Tibial nerve (tissue), 4 donors: ENCODE measurements at regions not wholly inside any gene's neighbourhood (a gene's known extent, or its start where the extent isn't known, plus 50 kb on each side); places are given as distances from the start of the nearest gene placed in this dataset.

ENCODE experiments used
- DNase-seq, 2 donors: peaks; one replicate each; pipeline ENCODE4 v3.0.0-alpha.2; 2019; ENCODE audit warnings: low spot score in 2 of 2
- H3K27ac ChIP-seq, 4 donors: fragments of 200-600 bp; sonication (generic) in 3 of 4; one replicate each; pipeline ENCODE4 v1.5.1; 2017 to 2019; ENCODE audit warnings: mild to moderate bottlenecking in 1 of 4
- H3K27me3 ChIP-seq, 2 donors: fragments of 200-600 bp; sonication (generic) in 1 of 2; one replicate each; pipeline versions ENCODE4 v1.5.1 to v1.6.0; 2017 to 2019
- H3K36me3 ChIP-seq, 3 donors: fragments of 200-600 bp; sonication (generic); one replicate each; pipeline ENCODE4 v1.5.1; 2018 to 2019
- H3K4me1 ChIP-seq, 4 donors: fragments of 200-600 bp; sonication (generic) in 3 of 4; one replicate each; pipeline ENCODE4 v1.5.1; 2017 to 2019
- H3K4me3 ChIP-seq, 4 donors: fragments of 200-600 bp; sonication (generic) in 3 of 4; one replicate each; pipeline ENCODE4 v1.5.1; 2017 to 2019; ENCODE audit warnings: mild to moderate bottlenecking in 1 of 4, moderate library complexity in 1 of 4
- H3K9me3 ChIP-seq, 4 donors: fragments of 200-600 bp; sonication (generic) in 3 of 4; one replicate each; pipeline ENCODE4 v1.5.1; 2017 to 2019
- CTCF ChIP-seq, 5 experiments: fragments of 200-600 bp in 3 of 5; fragments of 450-650 bp in 2 of 5; sonication (generic) in 3 of 5; IDR thresholded peaks; one replicate each; pipeline ENCODE4 v1.5.1; 2016 to 2019; ENCODE audit warnings: antibody characterized with exemption in 5 of 5, mild to moderate bottlenecking in 3 of 5, moderate library complexity in 2 of 5
- EP300 ChIP-seq, 2 donors: sonication (generic); formaldehyde crosslinking; IDR thresholded peaks; one replicate each; pipeline ENCODE4 v1.6.1; 2017; ENCODE audit warnings: antibody characterized with exemption in 2 of 2, mild to moderate bottlenecking in 1 of 2
- POLR2A ChIP-seq, 2 donors: fragments of 450-650 bp; IDR thresholded peaks; one replicate each; pipeline ENCODE4 v1.6.1; 2017; ENCODE audit warnings: antibody characterized with exemption in 2 of 2, mild to moderate bottlenecking in 2 of 2, moderate library complexity in 2 of 2
- WGBS, 2 donors: methylation state at CpG; one replicate each; pipeline ENCODE4 v1.1.5; 2018; 5-methylcytosine and 5-hydroxymethylcytosine counted together

- no peak overlapping the region for H3K4me3 ChIP-seq
- no peaks in the 10 kb centered on the region for H3K4me1 ChIP-seq
- no peak for DNase-seq
- no peaks in the 10 kb centered on the region for H3K9me3 ChIP-seq
- TF ChIP-seq POLR2A (IDR thresholded peaks at IDR 0.05), result no peak
- no peak for TF ChIP-seq CTCF (IDR thresholded peaks at IDR 0.05)
- TF ChIP-seq EP300 (IDR thresholded peaks at IDR 0.05), result no peak
- no peaks in the 10 kb centered on the region for H3K27me3 ChIP-seq
- 84 to 85% methylated on average over 3 of the region's 3 CpGs for WGBS, 2 donors
- H3K36me3 ChIP-seq, result no peaks in the 10 kb centered on the region
- no peak overlapping the region for H3K27ac ChIP-seq
These were observed 62.5 kb downstream of the CHRM3 start for GRCh38 chr1:239448911-239449310.

GRCh38 chr1:239455743-239456142 is 69.4 kb downstream of the CHRM3 start:
- Histone ChIP-seq H3K4me1 (no peaks in the 10 kb centered on the region), H3K27me3 (no peaks in the 10 kb centered on the region), H3K9me3 (no peaks in the 10 kb centered on the region), H3K4me3 (no peak overlapping the region), H3K36me3 (no peaks in the 10 kb centered on the region), H3K27ac (no peak overlapping the region)
- WGBS, 2 donors, result 91 to 97% methylated on average over 3 of the region's 3 CpGs
- TF ChIP-seq EP300 (IDR thresholded peaks at IDR 0.05) (no peak), POLR2A (IDR thresholded peaks at IDR 0.05) (no peak), CTCF (IDR thresholded peaks at IDR 0.05) (no peak)
- DNase-seq, result no peak

GRCh38 chr1:239456788-239457187 is 70.4 kb downstream of the CHRM3 start:
- Histone ChIP-seq H3K36me3 (no peaks in the 10 kb centered on the region), H3K27me3 (no peaks in the 10 kb centered on the region), H3K27ac (no peak overlapping the region), H3K9me3 (no peaks in the 10 kb centered on the region), H3K4me3 (no peak overlapping the region), H3K4me1 (no peaks in the 10 kb centered on the region)
- WGBS, 2 donors, result 83 to 89% methylated on average over 2 of the region's 2 CpGs
- DNase-seq, result no peak
- TF ChIP-seq EP300 (IDR thresholded peaks at IDR 0.05), result no peak
- no peak for TF ChIP-seq POLR2A (IDR thresholded peaks at IDR 0.05)
- no peak for TF ChIP-seq CTCF (IDR thresholded peaks at IDR 0.05)

- Histone ChIP-seq H3K27me3 (no peaks in the 10 kb centered on the region), H3K4me1 (no peaks in the 10 kb centered on the region), H3K9me3 (no peaks in the 10 kb centered on the region), H3K36me3 (no peaks in the 10 kb centered on the region), H3K27ac (no peak overlapping the region), H3K4me3 (no peak overlapping the region)
- 39 to 53% methylated on average over 4 of the region's 4 CpGs for WGBS, 2 donors
- no peak for TF ChIP-seq POLR2A (IDR thresholded peaks at IDR 0.05)
- no peak for TF ChIP-seq CTCF (IDR thresholded peaks at IDR 0.05)
- TF ChIP-seq EP300 (IDR thresholded peaks at IDR 0.05), result no peak
- DNase-seq, result no peak
These were observed 71.2 kb downstream of the CHRM3 start for GRCh38 chr1:239457491-239458143.

- H3K27me3 ChIP-seq, result no peaks in the 10 kb centered on the region
- H3K9me3 ChIP-seq, result no peaks in the 10 kb centered on the region
- no peak for DNase-seq
- WGBS, 2 donors, result 30 to 36% methylated on average over 4 of the region's 4 CpGs
- no peak overlapping the region for H3K27ac ChIP-seq
- H3K4me1 ChIP-seq, result no peaks in the 10 kb centered on the region
- no peak for TF ChIP-seq POLR2A (IDR thresholded peaks at IDR 0.05)
- no peak for TF ChIP-seq CTCF (IDR thresholded peaks at IDR 0.05)
- TF ChIP-seq EP300 (IDR thresholded peaks at IDR 0.05), result no peak
- no peak overlapping the region for H3K4me3 ChIP-seq
- no peaks in the 10 kb centered on the region for H3K36me3 ChIP-seq
These were observed 71.8 kb downstream of the CHRM3 start for GRCh38 chr1:239458144-239458500.
